Muscle of arm (tissue), 1 donor: ENCODE measurements at regions not wholly inside any gene's neighbourhood (a gene's known extent, or its start where the extent isn't known, plus 50 kb on each side); places are given as distances from the start of the nearest gene placed in this dataset.
A peak's percentile ranks its signal among the peaks of the same experiment; 100 is the strongest.
"Not testable (repeated sequence)": the region's sequence is repeated elsewhere in the genome, so short reads cannot be mapped to it uniquely, and the experiment has no call there.

Experiments
- DNase-seq: peaks from one replicate; pipeline ENCODE4 v3.0.0-alpha.2; 2013

DNA sequence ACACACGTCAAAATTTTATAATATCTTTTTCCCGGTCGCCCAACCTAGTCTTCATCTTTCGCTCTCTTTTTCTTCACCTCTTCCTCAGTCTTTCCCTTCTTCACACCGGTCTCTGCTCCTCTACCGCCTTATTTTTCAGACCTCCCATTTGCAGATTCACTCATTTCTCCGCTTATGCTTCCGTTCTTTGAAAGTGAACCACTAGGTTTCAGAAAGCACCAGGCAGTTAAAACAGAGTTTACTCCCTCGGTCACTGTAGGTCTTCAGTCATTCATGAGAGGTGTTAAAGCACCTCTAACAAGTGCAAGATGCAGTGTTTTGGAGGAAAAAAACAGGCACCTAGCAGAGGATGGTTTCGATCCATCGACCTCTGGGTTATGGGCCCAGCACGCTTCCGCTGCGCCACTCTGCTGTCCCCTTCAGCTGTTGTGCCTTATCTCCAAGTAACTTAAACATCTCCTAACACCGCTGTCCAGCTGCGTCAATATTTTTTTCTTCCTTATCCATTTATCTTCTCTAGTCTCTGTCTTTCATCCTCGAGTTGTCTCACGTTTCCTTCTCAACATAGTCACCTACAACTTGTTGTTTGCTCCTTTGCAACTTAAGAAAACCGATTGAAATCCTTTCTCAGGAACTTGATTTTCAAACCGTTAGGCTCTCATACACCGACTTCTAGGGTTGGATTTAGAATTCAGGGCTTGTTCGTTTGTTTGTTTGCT lies 119.7 kb upstream of the ZNF184 start:
- no peak for DNase-seq

DNA sequence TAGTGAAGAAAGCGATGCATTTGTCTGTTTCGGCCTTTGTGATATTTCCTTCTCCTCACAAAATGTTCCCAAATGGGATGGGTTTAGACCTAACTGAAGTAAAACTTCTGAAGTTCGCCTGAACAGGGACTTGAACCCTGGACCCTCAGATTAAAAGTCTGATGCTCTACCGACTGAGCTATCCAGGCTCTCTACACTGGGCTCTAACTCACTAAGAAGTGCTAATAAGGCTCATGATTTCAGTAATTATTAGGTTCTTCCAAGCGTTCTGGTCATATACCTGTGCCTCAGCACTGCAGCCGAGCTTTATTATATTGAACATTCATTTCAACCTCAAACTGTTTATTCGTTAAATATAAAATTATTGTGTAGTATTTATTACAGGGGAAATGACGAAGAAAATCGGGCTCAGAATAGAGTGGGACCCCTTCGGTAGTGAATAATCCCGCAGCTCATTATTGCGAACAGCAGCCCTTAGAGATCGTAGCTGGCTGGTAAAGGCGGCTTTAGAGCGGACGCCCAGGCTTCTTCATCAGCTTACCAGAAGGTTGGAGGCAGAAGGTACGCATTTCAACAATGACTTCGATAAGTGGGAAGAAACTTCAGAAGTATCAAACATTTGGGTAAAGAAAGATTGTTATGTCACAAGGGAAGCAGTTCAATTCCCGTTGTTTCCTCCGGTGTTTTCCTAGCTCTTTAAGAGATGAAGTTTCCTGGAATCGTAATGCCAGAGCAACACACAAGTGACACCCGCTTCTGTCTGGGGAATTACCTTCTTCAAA lies 119.0 kb upstream of the ZNF184 start:
- DNase-seq = no peak

DNA sequence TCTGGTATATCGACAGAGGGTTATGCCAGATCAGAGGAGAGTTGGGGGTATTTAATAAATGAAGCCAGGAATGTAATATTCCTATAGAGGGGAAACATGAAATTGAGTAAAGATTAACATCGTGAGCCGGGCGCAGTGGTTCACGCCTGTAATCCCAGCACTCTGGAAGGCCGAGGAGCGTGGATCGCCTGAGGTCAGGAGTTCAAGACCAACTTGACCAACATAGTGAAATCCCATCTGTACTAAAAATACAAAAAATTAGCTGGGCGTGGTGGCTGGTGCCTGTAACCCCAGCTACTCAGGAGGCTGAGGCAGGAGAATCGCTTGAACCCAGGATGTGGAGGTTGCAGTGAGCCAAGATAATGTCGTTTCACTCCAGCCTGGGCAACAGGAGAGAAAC lies 112.4 kb upstream of the ZNF184 start:
- DNase-seq = not testable (repeated sequence)

DNA sequence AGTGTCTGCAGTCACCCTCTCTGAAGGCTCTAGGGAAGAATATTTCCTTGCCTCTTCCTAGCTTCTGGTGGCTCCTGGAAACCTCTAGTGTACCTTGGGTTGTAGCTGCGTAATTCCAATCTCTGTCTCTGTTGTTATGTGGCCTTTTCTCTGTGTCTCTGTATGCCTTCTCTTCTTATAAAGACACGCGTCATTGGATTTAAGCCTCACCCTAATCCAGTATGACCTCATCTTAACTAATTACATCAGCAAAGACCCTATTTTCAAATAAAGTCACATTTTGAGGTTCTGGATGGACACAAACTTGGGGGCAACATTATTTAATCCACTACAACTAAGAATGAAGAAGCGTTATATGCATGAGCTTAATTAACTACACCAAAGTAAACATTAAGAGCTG lies 111.4 kb upstream of the ZNF184 start:
- no peak for DNase-seq

DNA sequence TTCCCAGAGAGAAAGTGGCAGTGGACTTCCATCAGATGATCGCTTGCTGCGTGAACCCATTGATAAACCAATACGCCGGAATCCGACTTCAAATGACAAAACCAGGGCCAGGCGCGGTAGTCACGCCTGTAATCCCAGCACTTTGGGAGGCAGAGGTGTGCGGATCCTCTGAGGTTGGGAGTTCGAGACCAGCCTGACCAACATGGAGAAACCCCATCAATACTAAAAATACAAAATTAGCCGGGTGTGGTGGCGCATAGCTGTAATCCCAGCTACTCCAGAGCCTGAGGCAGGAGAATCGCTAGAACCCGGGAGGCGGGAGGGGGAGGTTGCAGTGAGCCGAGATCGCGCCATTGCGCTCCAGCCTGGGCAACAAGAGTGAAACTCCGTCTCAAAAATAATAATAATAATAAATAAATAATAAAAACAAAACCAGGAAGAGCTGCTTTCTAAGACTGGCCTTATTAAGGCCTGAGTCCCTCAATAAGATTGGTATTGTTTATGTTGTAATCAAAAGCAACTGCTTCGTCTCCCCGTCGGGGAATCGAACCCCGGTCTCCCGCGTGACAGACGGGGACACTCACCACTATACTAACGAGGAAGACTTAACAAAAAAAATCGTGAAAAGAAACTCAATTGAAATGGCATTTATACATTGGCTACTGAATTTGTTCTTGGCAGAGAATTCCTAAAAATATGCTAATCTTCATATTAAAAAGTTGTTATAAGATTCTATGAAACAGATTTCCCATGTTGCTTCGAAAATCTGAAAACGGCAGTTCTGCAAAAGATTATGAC lies 110.2 kb upstream of the ZNF184 start:
- DNase-seq = peak; percentile 28

DNA sequence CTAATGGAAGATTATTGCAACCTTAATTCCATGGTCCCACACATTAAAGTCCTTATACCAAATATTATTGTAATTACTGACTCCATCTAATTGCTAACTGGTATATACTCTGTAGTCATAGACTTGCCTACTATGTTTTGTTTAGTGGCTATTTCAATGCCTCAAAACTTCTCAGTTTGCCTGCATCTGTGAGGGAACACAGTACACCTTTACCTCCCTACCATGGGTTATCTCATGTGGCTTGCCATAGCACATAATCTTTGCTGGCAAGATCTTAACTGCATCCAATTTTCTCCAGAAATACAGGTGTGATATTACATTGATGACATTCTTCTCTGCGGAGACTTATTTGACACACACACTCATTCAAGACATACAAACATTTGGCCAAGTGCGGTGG lies 107.1 kb upstream of the ZNF184 start:
- DNase-seq = no peak

DNA sequence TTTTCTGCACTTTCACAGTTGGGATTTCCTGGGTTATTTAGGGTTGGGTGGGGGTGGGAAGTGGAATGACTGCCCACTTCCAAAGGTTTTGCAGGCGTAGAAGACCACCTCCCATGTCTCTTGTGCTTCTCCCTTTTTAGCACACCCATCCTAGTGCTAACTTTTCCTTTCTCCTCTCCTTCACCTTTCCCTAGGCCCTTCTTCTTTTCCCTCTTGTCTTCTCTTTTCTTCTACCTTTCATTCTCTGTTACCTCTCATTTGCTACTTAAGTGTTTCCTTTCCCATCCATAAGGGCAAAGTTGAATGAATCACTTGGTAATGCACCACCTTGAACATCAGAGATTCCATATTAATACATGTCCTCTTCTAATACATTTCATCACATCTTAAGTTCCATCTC lies 105.0 kb upstream of the ZNF184 start:
- no peak for DNase-seq

DNA sequence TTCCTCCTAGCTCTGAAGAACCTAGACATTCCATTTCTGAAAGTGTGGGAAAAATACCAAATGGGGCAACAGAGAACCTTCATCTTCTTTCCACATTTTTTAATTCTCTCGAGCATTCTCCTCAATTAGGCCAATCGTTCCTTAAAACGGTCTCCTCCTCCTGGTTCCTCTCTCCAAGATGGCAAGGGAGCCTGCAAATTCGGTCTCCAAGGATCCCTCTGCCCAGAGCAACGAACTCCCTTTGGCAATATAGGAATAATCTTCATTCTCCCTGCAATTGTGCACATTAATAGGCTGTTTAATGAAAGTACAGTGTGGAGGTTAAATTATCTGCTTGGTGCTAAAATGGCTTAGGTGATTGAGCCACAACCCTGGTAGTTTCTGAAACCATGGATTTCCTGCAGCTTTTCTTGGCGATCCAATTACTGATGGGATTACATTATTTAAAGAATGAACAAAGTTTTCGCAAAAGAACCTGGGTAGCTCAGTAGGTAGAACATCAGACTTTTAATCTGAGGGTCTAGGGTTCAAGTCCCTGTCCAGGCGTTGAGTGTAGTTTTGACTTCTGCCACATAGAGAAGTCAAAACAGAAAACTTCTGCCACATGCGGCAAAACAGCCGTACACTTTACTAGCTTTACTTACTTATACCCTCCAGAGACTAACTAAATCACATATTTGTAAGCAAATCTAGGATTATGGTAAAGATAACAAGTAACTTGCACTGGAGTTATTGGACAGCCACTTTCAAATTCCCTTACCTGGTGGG lies 102.9 kb upstream of the ZNF184 start:
- no peak for DNase-seq

DNA sequence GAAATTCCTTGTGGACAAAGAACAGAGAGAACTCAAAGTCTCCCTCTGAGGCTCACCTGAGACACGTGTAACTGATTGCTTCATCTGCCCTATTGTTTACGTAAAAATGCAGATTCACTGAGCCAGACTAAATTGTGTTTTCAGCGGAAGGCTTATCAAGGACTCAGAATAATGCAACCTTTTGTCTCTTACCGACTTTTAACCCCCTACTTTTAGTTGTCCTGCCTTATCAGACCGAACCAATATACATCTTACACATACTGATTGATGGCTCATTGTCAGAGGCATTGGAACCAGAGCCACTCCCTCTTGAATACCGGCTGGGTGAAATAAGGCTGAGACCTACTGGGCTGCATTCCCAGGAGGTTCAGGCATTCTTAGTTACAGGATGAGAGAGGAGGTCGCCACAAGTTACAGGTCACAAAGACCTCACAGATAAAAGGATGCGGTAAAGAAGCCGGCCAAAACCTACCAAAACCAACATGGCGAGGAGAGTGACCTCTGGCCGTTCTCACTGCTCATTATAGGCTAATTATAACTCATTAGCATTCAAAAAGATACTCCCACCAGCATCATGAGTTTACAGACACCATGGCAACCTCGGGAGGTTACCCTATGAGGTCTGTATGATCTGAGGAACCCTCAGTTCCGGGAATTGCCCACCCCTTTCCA lies 95.5 kb upstream of the ZNF184 start:
- no peak for DNase-seq

DNA sequence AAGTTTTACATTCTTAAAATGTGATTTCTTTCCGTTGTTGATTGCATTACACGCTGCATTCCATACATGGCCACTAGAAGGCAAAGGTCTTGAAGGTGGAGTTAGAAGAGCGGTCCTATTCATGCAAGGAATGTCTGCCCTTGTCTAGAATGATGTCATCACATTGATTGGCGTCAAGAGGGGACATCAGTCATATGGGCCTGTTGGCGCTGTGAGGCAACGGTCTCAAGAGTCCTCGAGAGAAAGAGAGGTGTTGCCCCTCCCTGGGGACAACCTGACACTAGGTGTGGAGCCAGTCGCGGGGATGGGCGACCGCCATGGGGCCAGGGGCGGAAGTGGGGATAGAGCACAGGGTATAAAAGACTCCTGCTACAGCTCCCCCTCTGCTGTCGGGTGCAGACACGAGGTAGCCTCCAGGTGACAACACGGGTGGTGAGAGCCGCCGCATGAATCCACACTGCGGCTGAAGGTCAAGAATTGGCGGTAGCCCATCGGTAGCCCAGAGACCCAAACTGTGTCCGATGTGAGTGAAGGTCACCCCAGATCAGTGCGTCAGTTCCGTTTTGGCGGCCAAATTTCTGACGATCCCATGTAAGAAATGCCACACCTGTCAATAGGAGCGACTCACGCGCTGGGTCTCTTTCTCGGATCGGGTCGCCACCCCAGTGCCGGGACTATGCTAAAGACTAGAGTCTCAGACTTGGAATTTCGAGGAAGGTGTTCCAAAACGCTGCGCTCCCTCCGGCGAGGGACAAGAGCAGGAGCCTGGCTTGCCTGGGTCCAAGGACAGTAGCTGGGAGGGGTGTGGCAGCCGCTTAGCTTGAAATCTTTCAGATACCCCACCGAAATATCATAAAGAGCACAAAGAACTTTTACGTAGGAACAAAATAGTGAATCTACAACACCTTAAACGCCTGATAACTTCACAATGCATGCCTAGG lies 93.2 kb upstream of the ZNF184 start:
- DNase-seq = no peak

DNA sequence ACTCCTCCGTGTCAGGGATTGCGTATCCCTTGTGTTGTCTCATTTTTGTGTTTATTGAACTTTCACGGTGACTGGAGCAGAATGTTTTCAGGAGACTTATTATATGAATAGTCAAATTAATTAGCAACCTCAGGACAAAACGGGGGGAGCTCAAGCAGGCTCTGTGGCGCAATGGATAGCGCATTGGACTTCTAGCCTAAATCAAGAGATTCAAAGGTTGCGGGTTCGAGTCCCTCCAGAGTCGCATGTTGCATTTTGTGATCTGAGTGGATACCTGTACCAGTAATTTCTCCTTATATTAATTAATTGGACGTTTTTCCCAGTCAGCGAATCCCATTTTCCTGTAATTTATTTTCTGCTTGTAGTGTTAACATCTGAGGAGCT lies 89.1 kb upstream of the ZNF184 start:
- no peak for DNase-seq

DNA sequence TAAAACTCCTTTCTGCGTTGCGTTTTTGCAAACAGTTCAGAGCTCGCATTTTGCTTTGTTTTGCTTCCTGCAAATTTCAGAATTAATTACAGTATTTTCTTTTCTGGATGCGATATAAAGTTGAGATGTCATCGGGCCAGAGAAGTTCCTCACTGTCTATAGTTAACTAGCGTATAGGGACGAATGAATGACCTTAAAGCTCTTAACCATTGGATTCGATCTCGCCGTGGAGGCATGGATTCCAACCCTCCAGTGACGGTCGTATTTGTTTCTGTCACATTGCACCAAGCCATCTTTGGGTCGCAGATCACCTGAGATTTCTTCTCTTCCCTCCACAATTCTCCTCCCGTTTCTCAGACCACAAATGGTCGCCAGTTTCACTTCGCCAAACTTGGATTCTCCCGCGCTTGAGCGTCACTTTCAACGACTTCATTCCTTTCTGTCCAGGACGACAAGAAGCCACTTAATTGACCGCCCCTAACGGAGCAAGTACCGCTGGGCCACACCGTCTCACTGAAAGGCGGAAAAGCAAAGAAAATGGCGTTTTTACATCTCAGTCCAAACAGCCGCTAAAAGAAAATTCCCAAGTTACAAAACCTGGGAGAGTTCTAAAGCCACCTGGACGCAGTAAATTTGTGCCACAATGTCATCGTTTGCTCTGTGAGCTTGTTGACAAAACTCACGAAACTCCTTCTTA lies 85.3 kb upstream of the ZNF184 start:
- no peak for DNase-seq

DNA sequence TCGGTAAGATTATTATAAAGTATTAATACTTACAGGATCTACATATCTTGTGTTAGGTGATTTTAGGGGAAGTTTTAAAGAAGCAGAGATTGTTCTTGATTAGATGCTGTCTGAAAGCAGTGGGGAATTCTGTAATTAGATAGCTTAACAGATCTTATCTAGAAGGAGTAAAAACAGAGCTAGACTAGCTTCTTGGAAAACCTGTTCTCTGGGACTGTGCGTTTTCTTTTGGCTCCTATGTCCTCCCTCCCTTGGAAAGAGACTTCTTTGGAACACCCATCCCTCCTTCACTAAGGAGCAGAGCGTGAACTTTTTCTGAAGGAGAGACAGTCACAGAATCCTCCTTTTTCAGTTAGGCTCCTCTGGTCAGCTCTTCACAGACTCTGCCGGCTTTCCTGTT lies 83.5 kb upstream of the ZNF184 start:
- no peak for DNase-seq

DNA sequence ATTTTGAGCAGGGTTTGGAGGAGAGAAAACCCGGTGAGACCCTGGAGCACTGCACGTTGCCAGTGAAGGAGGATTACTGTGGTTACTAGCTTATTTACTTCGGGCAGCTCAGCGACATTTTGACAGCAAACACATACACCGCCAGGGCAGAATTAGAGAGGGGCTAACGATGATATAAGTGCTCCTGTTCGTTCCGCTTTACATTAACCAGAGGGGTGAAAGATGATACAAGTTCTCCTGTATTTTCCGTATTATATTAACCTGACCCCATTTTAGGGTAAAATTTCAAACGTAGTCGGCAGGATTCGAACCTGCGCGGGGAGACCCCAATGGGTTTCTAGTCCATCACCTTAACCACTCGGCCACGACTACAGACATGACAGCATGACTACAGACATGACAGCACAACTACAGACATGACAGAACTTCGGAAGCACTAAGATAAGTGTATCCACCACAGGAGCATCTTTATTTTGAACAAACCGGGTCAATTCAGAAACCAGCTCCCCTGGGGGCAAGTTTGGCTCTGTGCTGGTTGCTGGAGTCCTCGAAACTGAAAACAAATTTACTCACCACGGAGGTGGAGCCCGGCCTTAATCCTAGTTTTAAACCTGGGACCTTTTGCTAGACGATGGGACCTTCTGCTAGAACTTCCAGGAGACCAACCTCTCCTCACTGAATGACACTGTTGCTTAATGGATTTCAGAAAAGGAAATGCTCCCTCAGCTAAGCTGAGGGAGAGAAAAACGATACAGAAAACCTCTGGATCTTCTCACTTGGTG lies 80.4 kb upstream of the ZNF184 start:
- no peak for DNase-seq

DNA sequence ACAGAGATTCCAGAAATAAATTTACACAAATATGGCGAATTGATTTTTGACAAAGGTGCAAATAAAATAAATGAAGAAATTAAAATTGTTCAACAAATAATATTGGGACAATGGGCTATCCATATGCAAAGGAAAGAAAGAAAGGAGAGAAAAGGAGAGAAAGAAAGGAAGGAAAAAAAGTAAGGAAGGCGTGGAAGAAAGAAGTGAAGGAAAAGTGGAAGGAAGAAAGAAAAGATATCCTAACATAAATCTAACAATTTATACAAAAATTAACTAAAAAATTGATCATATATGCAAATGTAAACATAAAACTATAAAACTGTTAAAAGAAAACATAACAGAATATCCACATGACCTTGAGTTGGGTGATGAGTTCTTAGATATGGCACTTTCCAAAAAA lies 78.7 kb upstream of the ZNF184 start:
- no peak for DNase-seq

DNA sequence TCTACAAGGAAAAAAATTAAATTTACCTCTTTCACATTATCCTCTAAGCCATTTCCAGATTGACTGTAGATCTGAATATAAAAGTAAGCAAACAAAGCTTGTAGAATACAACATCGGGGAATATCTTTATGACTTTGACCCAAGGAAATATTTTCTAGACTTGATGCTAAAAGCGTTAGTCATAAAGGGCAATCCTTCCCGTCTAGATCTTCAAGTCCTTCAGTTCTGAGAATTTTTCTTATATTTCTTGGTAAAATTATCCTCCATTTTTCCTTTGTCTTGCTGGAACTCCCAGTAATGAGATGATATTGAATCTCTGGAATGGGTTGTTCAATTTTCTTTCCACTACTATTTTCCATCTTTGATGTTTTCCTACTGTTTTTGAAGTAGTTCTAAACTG lies 77.8 kb upstream of the ZNF184 start:
- no peak for DNase-seq

DNA sequence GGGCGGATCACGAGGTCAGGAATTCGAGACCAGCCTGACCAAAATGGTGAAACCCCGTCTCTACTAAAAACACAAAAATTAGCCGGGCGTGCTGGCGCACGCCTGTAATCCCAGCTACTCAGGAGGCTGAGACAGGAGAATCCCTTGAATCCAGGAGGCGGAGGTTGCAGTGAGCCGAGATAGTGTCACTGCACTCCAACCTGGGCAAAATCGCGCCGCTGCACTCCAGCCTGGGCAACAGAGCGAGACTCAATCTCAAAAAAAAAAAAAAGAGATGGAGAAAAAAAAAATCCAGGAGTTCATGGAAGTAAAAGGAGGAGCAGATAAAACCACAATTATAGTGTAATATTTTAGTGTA lies 76.3 kb upstream of the ZNF184 start:
- not testable (repeated sequence) for DNase-seq

DNA sequence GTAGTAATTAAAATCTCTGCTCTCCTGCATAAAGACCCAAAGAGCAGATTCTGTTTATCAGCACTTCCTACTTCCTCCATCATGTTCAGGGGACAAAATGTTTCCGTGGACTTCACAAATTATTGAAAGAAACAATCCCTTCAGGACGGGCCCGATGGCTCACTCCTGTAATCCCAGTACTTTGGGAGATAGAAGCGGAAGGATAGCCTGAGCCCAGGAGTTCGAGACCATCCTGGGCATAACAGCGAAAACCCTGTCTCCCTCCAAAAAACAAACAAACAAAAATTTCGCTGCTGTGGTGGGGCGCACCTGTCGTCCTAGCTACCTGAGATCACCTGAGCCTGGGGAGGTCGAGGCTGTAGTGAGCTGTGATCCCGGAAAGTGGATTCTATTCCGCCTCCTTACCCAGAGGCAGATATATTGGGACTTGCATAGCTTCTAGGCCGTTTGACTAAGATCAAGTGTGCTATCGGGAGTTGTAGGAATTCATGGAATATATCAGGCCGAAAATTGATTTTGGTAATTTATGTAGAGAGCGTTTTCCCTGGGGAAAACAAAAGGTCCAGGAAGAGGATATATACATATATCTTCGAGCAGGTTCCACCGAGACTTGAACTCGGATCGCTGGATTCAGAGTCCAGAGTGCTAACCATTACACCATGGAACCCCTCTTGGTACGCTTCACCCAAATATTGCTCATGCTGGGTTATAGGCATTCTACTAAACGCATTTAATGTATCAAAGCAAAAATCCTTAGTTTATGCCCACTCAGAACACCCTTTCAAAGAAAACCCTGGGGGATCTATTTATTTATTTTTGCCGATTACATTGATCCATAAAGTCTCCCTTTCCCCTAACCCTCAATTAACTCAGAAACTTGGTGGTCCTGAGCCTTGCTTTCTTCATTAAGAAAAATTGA lies 74.5 kb upstream of the ZNF184 start:
- DNase-seq = no peak
